ENCODE measurements at regions not wholly inside any gene's neighbourhood (a gene's known extent, or its start where the extent isn't known, plus 50 kb on each side); places are given as distances from the start of the nearest gene placed in this dataset.

DNA sequence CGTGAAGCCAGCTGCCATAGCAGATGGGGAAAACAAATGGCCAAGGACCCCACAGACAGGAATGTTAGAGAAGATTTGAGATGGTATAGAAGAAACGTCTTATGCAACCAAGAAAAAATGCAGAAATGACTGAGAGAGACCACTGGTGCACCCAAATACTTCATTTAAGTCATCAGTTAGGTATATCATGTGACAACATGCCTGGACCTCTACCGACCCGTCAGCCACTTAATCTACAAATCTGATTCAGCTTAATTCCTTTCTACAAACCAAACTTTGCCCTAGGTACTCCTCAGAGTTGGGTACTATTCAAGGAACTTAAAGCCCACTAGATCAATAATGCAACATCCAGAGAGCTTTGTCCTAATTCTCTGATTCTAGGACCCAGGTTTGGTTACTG is 126.0 kb upstream of the UBE2E2 start:
- TF ChIP-seq POLR2A (IDR thresholded peaks at IDR 0.05): no peak
- TF ChIP-seq, protein P1, sequence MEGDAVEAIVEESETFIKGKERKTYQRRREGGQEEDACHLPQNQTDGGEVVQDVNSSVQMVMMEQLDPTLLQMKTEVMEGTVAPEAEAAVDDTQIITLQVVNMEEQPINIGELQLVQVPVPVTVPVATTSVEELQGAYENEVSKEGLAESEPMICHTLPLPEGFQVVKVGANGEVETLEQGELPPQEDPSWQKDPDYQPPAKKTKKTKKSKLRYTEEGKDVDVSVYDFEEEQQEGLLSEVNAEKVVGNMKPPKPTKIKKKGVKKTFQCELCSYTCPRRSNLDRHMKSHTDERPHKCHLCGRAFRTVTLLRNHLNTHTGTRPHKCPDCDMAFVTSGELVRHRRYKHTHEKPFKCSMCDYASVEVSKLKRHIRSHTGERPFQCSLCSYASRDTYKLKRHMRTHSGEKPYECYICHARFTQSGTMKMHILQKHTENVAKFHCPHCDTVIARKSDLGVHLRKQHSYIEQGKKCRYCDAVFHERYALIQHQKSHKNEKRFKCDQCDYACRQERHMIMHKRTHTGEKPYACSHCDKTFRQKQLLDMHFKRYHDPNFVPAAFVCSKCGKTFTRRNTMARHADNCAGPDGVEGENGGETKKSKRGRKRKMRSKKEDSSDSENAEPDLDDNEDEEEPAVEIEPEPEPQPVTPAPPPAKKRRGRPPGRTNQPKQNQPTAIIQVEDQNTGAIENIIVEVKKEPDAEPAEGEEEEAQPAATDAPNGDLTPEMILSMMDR (IDR thresholded peaks at IDR 0.05): no peak
- TF ChIP-seq POLR2AphosphoS5 (IDR thresholded peaks at IDR 0.05): no peak
- no peak for TF ChIP-seq EP300 (IDR thresholded peaks at IDR 0.05)

Data from stomach (tissue), 4 donors.